ENCODE measurements at regions not wholly inside any gene's neighbourhood (a gene's known extent, or its start where the extent isn't known, plus 50 kb on each side); places are given as distances from the start of the nearest gene placed in this dataset.

GRCh38 chr2:36238106-36238505 is 117.5 kb upstream of the CRIM1 start:
- H3K4me3 ChIP-seq: no peak overlapping the region
- intact Hi-C loops (cut with DNase I): no loop called here

GRCh38 chr2:36235882-36236281 is 119.7 kb upstream of the CRIM1 start:
- Histone ChIP-seq H3K36me3 (no peaks in the 10 kb centered on the region), H3K9me3 (no peaks in the 10 kb centered on the region), H3K4me3 (no peak overlapping the region), H3K4me1 (no peaks in the 10 kb centered on the region), H3K27me3 (no peaks in the 10 kb centered on the region), H3K27ac (no peak overlapping the region)
- TF ChIP-seq POLR2A (IDR thresholded peaks at IDR 0.05): no peak
- no peak for TF ChIP-seq CTCF (IDR thresholded peaks at IDR 0.05)
- DNase-seq: no peak
- intact Hi-C loops (cut with DNase I): no loop called here

More at GRCh38 chr2:36238106-36238505, 117.5 kb upstream of the CRIM1 start:
- Histone ChIP-seq H3K36me3 (no peaks in the 10 kb centered on the region), H3K9me3 (no peaks in the 10 kb centered on the region), H3K27ac (no peak overlapping the region), H3K4me1 (no peaks in the 10 kb centered on the region), H3K27me3 (no peaks in the 10 kb centered on the region)
- DNase-seq: no peak
- 46 to 52% methylated on average over 6 of the region's 6 CpGs for WGBS, 2 donors
- TF ChIP-seq CTCF (IDR thresholded peaks at IDR 0.05) (no peak), POLR2A (IDR thresholded peaks at IDR 0.05) (no peak)

GRCh38 chr2:36235426-36235825 is 120.2 kb upstream of the CRIM1 start:
- DNase-seq: no peak
- Histone ChIP-seq H3K27ac (no peak overlapping the region), H3K36me3 (no peaks in the 10 kb centered on the region), H3K4me1 (no peaks in the 10 kb centered on the region), H3K4me3 (no peak overlapping the region), H3K9me3 (no peaks in the 10 kb centered on the region), H3K27me3 (no peaks in the 10 kb centered on the region)
- TF ChIP-seq POLR2A (IDR thresholded peaks at IDR 0.05) (no peak), CTCF (IDR thresholded peaks at IDR 0.05) (no peak)
- intact Hi-C loops (cut with DNase I): no loop called here
- 76 to 97% methylated on average over 3 of the region's 3 CpGs for WGBS, 2 donors

GRCh38 chr2:36223259-36223658 is 132.3 kb upstream of the CRIM1 start:
- no peaks in the 10 kb centered on the region for H3K9me3 ChIP-seq
- H3K27me3 ChIP-seq: no peaks in the 10 kb centered on the region
- H3K36me3 ChIP-seq: no peaks in the 10 kb centered on the region
- intact Hi-C loops (cut with DNase I): no loop called here
- no peaks in the 10 kb centered on the region for H3K4me1 ChIP-seq
- 54 to 61% methylated on average over 3 of the region's 3 CpGs for WGBS, 2 donors
- no peak for TF ChIP-seq POLR2A (IDR thresholded peaks at IDR 0.05)
- no peak for TF ChIP-seq CTCF (IDR thresholded peaks at IDR 0.05)
- H3K27ac ChIP-seq: no peak overlapping the region
- H3K4me3 ChIP-seq: no peak overlapping the region
- DNase-seq: no peak

DNA sequence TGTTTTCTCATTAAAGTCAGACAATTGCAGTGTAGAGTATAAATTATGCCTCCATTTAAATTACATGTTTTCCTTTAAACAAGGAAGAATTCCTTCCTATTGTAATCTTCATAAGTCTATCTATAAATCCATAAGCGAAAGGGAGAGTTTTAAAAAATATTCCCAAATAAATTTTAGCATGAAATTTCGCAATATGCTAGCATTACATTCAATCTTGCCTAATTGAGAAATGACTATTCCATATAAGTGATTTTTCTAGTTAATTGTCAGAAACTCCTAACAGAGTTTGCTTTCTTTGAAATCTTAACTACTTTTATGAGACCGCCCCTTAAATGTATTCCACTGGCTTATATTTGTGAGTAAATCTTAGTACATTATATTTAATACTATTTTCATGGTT is 133.1 kb upstream of the CRIM1 start:
- H3K4me3 ChIP-seq: no peak overlapping the region
- intact Hi-C loops (cut with DNase I): no loop called here
- H3K36me3 ChIP-seq: no peaks in the 10 kb centered on the region
- no peak for DNase-seq
- no peak overlapping the region for H3K27ac ChIP-seq
- H3K27me3 ChIP-seq: no peaks in the 10 kb centered on the region
- WGBS, 2 donors: 87% methylated on average over 3 of the region's 3 CpGs
- no peak for TF ChIP-seq POLR2A (IDR thresholded peaks at IDR 0.05)
- no peak for TF ChIP-seq CTCF (IDR thresholded peaks at IDR 0.05)
- no peaks in the 10 kb centered on the region for H3K9me3 ChIP-seq
- H3K4me1 ChIP-seq: no peaks in the 10 kb centered on the region
